Rectal smooth muscle tissue (tissue), 1 donor: ENCODE measurements at regions not wholly inside any gene's neighbourhood (a gene's known extent, or its start where the extent isn't known, plus 50 kb on each side); places are given as distances from the start of the nearest gene placed in this dataset.

Experiments
- H3K27ac ChIP-seq: one replicate; pipeline ENCODE4 v1.7.0; 2013; ENCODE audit warnings: low read depth, low read length, inconsistent platforms
- H3K27me3 ChIP-seq: one replicate; pipeline ENCODE4 v1.7.0; 2013; ENCODE audit warnings: low read length; ENCODE audit not compliant: control insufficient read depth, insufficient read depth
- H3K36me3 ChIP-seq: one replicate; pipeline ENCODE4 v1.7.0; 2013; ENCODE audit warnings: low read length; ENCODE audit not compliant: control insufficient read depth, insufficient read depth
- H3K4me1 ChIP-seq: one replicate; pipeline ENCODE4 v1.7.0; 2013; ENCODE audit warnings: low read length; ENCODE audit not compliant: control insufficient read depth, insufficient read depth
- H3K4me3 ChIP-seq: one replicate; pipeline ENCODE4 v1.7.0; 2013; ENCODE audit warnings: low read length
- H3K9ac ChIP-seq: one replicate; pipeline ENCODE4 v1.7.0; 2013; ENCODE audit warnings: low read length

GRCh38 chr3:56880720-56881575 is 79.2 kb upstream of the ARHGEF3 start:
- Histone ChIP-seq H3K27me3 (no peaks in the 10 kb centered on the region), H3K9ac (no peak overlapping the region), H3K27ac (no peak overlapping the region), H3K4me3 (no peak overlapping the region), H3K36me3 (no peaks in the 10 kb centered on the region), H3K4me1 (peaks cover 4% of the 10 kb centered on the region)

- H3K4me1 ChIP-seq, result peaks cover 7% of the 10 kb centered on the region
- no peak overlapping the region for H3K9ac ChIP-seq
- H3K27ac ChIP-seq, result no peak overlapping the region
- H3K27me3 ChIP-seq, result no peaks in the 10 kb centered on the region
- H3K36me3 ChIP-seq, result no peaks in the 10 kb centered on the region
- no peak overlapping the region for H3K4me3 ChIP-seq
These were observed 77.9 kb upstream of the ARHGEF3 start for GRCh38 chr3:56879436-56880215.

DNA sequence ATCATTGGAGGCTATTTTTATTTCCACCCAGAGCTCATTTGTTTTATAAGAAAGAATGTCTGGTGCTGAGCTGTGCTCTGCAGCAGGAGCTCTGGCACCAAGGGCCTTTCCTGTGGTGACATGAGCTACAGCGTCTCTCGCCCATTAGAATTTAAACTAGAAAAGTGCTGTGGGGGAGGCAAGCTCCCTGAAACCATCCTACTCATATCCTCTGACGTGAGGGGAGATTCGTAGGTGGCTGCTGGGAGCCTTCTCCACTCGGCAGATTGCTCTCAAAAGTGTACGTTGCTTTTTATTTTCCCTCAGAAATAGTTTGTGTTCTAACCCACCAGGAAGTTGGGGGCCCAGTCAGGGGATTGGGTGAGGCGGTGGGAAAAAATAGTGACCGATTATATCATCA is 76.3 kb upstream of the ARHGEF3 start:
- Histone ChIP-seq H3K9ac (no peak overlapping the region), H3K27ac (no peak overlapping the region), H3K4me3 (no peak overlapping the region), H3K4me1 (peaks cover 7% of the 10 kb centered on the region), H3K36me3 (no peaks in the 10 kb centered on the region), H3K27me3 (no peaks in the 10 kb centered on the region)

- Histone ChIP-seq H3K4me3 (no peak overlapping the region), H3K9ac (no peak overlapping the region), H3K27ac (no peak overlapping the region), H3K36me3 (no peaks in the 10 kb centered on the region), H3K27me3 (no peaks in the 10 kb centered on the region), H3K4me1 (peaks cover 7% of the 10 kb centered on the region)
These were observed 75.2 kb upstream of the ARHGEF3 start for GRCh38 chr3:56876916-56877315.

DNA sequence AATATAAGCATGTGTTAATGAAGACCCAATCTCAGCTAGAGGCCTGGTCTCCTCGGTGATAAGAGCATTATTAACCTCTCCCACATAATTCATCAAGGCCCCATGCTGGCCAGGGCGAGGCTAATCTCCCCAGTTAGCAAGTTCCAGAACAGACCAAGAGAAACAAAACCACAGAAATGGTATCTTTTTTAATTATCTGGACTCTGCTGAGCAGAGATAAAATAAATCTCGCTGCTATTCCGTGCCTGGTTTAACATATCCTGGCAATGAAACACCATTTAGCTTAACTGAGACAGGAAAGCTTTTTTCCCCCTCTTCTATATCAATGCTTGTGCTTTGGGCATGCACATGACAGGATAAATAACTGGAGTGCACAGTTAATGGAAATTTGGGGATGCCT is 72.5 kb upstream of the ARHGEF3 start:
- Histone ChIP-seq H3K4me3 (no peak overlapping the region), H3K4me1 (peaks cover 7% of the 10 kb centered on the region), H3K9ac (no peak overlapping the region), H3K27ac (no peak overlapping the region), H3K36me3 (no peaks in the 10 kb centered on the region), H3K27me3 (no peaks in the 10 kb centered on the region)

- no peaks in the 10 kb centered on the region for H3K36me3 ChIP-seq
- no peak overlapping the region for H3K27ac ChIP-seq
- H3K4me3 ChIP-seq, result no peak overlapping the region
- no peaks in the 10 kb centered on the region for H3K27me3 ChIP-seq
- H3K4me1 ChIP-seq, result no peaks in the 10 kb centered on the region
- no peak overlapping the region for H3K9ac ChIP-seq
These were observed 68.7 kb upstream of the ARHGEF3 start for GRCh38 chr3:56870436-56870835.

DNA sequence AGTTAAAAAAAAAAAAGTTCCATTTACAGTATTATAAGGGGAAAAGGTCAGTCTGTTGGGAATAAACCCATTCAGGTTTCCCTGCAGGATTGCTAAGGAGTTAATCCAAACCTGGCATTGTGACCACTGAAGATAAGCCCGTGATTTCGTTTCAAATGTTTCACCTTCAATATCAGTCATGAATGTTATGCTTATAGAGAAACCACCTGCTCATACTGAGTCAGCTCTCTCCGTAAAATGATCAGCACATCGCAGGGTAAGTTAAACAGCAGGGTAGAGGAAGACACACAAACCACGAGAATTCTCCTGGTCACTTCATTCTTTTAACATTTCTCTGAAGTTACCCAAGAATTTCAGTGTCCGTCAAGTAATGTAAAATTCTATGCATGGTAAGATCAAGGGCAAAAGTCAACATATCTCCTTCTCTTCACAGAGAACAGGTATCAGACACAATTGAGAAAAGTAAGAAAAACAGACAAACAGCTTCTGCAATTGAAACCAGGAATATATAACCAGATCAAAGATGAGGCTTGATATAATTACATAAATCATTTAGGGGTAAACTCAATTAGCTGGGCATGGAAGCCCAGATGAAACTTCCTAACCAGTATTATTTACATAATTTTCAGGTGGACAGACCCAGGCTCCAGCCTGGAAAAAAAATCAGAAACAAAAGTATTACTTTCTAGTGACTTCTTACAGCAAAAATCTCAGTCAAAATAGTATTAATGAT is 67.6 kb upstream of the ARHGEF3 start:
- no peak overlapping the region for H3K9ac ChIP-seq
- H3K4me3 ChIP-seq, result no peak overlapping the region
- H3K27me3 ChIP-seq, result no peaks in the 10 kb centered on the region
- no peaks in the 10 kb centered on the region for H3K4me1 ChIP-seq
- H3K36me3 ChIP-seq, result no peaks in the 10 kb centered on the region
- no peak overlapping the region for H3K27ac ChIP-seq

- H3K4me3 ChIP-seq, result no peak overlapping the region
- H3K27me3 ChIP-seq, result no peaks in the 10 kb centered on the region
- H3K4me1 ChIP-seq, result no peaks in the 10 kb centered on the region
- H3K36me3 ChIP-seq, result no peaks in the 10 kb centered on the region
- no peak overlapping the region for H3K27ac ChIP-seq
- no peak overlapping the region for H3K9ac ChIP-seq
These were observed 67.0 kb upstream of the ARHGEF3 start for GRCh38 chr3:56868706-56869105.

DNA sequence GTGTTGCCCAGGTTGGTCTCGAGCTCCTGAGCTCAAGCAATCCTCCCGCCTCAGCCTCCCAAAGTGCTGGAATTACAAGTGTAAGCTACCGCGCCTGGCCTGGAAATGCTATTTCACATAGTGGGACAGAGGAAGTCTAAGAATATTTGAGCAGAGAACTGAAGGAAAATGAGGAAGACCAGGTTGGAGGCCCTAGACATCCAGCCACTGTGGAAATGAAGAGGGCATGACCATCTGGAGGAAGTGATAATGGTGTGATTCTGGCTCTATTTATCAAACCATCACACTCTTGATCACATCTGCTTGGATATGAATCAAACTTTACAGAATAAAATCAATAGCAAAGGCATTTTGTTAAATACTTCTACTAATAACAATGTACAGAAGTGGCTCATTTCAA is 65.9 kb upstream of the ARHGEF3 start:
- Histone ChIP-seq H3K4me3 (no peak overlapping the region), H3K9ac (no peak overlapping the region), H3K27ac (no peak overlapping the region), H3K4me1 (no peaks in the 10 kb centered on the region), H3K27me3 (no peaks in the 10 kb centered on the region), H3K36me3 (no peaks in the 10 kb centered on the region)

GRCh38 chr3:56864918-56865524 is 63.3 kb upstream of the ARHGEF3 start:
- Histone ChIP-seq H3K4me1 (no peaks in the 10 kb centered on the region), H3K27ac (no peak overlapping the region), H3K4me3 (no peak overlapping the region), H3K27me3 (no peaks in the 10 kb centered on the region), H3K36me3 (no peaks in the 10 kb centered on the region), H3K9ac (no peak overlapping the region)

- no peak overlapping the region for H3K9ac ChIP-seq
- H3K36me3 ChIP-seq, result no peaks in the 10 kb centered on the region
- no peaks in the 10 kb centered on the region for H3K4me1 ChIP-seq
- no peaks in the 10 kb centered on the region for H3K27me3 ChIP-seq
- H3K27ac ChIP-seq, result no peak overlapping the region
- H3K4me3 ChIP-seq, result no peak overlapping the region
These were observed 62.3 kb upstream of the ARHGEF3 start for GRCh38 chr3:56864090-56864489.
